Inferior parietal cortex (tissue), 1 donor: ENCODE measurements at regions not wholly inside any gene's neighbourhood (a gene's known extent, or its start where the extent isn't known, plus 50 kb on each side); places are given as distances from the start of the nearest gene placed in this dataset.
"Not testable (repeated sequence)": the region's sequence is repeated elsewhere in the genome, so short reads cannot be mapped to it uniquely, and the experiment has no call there.

Source experiments
- DNase-seq: peaks from one replicate; pipeline ENCODE4 v3.0.0-alpha.2; 2016; ENCODE audit errors: extremely low spot score

DNA sequence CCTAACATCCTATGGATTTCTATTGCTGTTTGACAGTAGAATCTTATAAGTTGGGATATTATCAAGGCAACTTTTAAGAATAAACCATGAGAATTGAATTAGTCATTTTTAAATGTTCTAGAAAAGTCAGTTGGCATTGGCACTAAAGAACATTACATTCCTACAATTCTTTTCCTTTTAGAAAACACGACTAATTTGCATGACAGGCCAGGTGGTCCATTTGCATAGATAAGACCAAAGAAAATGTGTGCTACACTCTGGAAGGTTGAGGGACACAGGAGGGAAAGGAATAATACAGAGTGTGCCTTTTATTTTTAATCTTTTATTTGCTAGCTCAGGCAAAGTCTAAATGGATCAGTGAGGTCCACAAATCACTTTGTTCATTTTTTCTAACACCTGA is 962.3 kb downstream of the EPHA3 start:
- no peak for DNase-seq

DNA sequence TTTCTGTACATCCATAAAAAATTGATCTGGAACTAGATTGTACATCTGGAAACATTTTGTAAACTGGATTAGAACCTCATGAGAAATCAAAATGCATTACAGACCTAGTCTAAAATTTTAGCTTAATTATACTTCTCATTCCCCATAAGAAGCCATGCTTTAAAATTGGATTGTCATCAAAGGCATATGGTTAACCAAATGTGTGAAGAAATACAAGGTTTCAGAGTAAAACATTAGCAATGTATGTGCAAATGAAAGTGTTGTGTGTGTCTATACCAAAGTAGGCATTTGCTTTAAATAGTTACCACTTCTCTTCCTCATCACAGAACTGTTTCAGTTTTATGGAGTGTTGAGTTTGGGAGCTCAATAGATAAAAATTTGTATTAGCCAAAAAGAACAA is 968.7 kb downstream of the EPHA3 start:
- peak; percentile 24 for DNase-seq

DNA sequence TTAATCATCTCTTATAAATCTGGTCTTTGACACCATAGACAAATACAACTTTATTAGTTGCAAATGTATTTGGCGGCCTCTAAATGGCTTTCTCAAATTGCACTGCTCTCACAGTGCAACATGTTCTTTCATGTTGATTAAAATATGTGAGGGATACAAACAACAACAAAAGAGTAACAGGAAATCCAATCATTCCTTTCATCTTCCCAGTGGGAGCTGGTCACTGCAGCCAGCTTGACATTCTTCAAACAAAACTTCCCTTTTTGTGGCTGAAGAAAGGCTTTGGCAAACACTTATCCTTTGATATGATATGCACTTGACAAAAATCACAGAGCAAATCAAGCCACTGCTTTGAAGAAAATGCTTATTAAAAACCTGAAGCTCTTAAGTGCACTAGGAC is 973.6 kb downstream of the EPHA3 start:
- DNase-seq = no peak

DNA sequence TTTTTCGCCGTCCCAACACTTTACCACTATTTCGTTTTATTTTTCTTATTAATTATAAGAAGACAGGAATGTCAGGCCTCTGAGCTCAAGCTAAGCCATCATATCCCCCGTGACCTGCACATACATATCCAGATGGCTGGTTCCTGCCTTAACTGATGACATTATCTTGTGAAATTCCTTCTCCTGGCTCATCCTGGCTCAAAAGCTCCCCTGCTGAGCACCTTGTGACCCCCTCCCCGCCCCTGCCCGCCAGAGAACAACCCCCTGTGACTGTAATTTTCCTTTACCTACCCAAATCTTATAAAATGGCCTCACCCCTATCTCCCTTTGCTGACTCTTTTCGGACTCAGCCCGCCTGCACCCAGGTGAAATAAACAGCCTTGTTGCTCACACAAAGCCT is 978.9 kb downstream of the EPHA3 start:
- DNase-seq = not testable (repeated sequence)

DNA sequence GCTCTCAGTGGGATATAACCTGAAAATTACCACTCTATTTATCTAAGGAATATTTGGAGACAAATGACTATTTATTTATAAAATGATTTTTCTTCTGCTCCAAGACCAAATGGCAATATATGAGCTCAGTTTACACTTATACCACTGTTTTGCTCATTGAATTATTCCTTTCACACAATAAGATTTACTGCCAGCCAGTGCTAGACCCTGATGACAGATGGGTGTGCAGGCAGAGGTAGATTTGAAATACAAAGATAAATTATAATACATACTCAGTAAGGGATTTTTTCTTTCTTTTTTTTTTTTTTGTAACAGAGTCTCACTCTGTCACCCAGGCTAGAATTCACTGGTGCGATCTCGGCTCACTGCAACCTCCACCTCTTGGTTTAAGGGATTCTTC is 980.3 kb downstream of the EPHA3 start:
- no peak for DNase-seq

DNA sequence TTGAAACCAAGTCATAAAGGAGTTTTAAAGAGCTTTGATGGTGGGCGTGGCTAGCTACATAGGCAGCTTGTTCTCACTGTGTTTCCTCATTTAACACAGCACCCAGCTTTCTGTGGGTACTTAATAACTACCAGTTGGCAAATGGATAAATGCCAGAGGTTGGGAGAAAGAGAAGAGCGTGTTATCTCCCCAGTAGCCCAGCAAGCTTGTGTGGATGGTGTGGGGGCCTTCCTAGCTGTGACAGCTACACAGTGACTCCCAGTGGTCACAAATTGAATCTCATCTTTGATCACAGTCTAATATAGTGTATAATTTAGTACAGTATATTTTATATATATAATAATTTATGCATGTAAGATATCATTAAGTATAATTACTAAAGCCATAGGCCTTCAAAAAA is 984.1 kb downstream of the EPHA3 start:
- DNase-seq = peak; percentile 54

DNA sequence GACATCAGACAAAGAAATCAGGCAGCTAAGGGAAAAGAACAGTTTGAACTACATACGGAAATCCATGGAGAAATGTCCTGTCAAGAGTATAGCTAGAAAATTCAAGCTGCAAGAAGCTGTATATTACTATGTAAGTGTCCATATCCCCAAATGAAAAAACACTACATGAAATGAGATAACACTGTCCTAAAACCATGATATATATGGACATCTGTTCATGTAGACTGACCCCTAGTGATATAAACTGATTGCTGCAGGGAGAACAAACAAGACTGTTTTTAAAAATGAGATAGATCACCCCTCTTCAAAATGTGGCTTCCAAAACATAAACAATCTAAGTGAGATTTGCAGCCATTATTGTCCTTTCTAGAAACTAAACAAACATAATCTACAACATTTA is 985.6 kb downstream of the EPHA3 start:
- peak; percentile 29 for DNase-seq

DNA sequence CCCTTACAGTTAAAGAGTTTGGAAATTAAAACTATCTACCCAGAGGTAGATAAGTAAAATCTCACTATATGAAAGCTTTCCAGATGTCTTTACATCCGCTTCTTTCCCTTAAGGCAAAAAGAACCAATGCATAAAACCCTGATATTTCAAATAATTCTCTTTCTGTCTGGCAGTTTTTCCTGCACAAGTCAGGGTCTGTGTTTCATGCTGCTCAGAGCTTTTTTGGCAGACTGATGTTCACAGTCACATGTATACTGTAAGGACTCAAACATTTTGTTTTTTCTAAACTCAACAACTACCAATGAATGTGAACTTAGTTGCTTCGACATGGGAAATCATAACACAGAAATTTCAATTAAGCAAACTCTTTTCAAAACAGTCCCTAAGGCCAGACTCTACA is 988.4 kb downstream of the EPHA3 start:
- DNase-seq = no peak

DNA sequence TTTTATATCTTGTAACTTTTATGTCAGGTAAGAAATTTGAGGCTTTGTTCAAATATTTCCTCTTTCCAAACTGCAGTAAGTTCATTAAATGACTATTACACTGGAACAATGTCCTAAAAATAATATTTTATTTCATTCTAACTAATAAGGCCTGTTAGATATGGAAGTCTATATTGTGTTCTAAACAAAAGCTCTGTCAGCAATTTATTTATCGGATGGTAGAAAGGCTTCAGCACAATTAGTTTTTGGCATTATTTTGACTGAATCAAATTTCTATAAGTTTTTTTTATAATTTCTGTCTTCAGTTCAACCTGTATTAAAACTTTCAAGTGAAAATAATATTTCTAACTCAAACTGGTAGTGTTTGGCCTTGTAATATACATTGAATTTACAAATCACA is 992.1 kb downstream of the EPHA3 start:
- no peak for DNase-seq

DNA sequence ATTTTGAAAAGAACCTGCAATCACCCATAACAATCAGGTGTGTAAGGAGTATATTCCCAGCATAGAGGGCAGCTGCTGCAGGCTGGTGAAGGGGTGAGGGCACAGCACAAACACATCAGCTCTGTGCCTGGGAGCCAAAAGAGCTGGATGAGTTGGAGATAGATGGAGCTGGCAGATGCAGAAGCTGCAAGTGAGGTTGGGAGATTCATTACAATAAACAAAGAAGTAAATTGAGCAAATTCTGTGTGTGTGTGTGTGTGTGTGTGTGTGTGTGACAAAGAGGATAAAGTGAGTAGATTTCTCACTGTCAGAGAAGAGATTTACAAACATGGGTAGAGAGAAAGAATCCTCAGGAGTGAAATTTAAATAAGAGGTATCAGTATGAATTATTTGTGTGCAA is 994.7 kb downstream of the EPHA3 start:
- DNase-seq = no peak

DNA sequence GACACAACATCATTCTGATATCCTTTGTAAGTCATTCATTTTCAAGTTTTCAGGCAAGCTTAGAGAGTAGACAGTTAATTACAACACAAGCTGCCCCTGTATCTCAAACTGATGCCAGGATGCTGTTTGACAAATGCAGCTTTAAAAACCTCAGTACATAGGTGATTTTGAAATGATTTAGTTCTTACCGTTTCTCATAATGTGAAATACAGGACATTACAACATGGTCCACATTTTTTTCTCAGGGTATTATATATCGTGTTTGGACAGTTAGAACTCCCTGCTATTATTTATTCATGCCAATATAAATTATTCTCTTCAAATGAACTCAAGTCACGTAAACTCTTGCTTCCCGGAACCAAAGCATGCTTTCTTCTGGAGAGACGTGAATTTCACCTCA is 1013.9 kb downstream of the EPHA3 start:
- no peak for DNase-seq

DNA sequence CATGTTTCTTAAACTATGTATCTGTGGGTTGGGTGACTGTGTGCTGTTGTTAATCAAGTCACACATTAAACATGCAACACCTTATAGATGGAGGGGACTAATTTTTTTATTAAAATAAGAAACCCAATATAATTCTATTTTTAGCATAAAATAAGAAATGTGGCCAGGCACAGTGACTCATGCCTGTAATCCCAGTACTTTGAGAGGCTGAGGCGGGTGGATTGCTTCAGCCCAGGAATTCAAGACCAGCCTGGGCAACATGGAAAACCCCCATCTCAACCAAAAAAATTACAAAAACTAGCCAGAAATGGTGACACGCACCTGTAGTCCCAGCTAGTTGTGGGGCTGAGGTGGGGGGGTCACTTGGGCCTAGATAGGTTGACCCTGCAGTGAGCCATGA is 1021.0 kb downstream of the EPHA3 start:
- no peak for DNase-seq

DNA sequence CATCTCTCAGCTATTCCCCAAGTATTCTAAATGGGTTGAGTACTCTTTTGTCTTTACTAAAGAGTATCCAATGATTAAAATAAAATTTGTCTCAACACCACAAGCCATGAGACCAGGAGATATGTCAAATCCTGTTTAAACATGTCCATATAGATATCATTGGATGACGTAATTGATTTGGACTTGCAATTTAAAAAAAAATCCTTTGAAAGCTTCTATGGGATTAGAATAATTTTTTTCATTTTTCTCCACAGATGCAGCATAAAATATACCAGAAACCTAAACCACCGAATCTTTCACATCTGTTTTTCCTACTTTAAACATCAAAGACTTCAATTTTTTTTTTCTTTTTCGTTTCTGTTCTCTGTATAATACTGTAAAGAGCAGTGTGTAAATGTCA is 1022.3 kb downstream of the EPHA3 start:
- no peak for DNase-seq

DNA sequence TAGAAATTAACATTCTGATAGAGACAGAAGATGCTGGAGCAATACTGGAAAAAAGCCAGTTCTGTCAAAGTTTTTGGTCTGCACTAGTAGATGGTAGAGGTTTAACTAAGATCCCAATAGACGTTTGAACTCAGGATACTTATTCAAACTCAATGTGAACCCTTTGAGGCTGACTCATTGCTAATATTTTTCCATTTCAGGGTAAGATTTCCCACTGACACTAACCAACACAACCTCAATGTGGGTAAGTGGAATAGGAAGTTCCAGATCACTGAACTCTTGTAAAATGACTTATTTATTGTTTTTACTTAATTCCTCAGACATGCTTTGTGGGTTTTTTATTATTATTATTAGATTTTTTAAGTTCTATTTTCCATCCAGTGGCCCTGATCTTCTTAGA is 1024.8 kb downstream of the EPHA3 start:
- DNase-seq = no peak

DNA sequence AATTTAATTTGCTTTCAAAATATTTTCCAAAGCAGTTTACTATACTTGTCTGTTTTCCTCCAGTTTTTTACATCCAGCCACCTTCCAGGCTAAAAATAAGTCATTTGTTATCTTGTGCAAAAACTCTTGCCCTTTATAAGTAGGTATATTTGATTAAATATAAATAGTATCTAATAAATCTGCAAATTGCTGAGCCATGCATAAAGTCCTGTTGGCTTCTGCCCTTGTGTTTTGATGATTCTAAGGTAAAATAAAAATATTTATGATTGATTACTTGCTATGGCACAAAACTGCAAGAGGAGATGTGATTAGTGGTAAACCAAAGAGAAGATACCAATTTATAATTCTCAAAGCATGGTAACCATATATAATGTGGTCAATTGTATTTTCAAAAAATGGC is 1026.7 kb downstream of the EPHA3 start:
- no peak for DNase-seq

DNA sequence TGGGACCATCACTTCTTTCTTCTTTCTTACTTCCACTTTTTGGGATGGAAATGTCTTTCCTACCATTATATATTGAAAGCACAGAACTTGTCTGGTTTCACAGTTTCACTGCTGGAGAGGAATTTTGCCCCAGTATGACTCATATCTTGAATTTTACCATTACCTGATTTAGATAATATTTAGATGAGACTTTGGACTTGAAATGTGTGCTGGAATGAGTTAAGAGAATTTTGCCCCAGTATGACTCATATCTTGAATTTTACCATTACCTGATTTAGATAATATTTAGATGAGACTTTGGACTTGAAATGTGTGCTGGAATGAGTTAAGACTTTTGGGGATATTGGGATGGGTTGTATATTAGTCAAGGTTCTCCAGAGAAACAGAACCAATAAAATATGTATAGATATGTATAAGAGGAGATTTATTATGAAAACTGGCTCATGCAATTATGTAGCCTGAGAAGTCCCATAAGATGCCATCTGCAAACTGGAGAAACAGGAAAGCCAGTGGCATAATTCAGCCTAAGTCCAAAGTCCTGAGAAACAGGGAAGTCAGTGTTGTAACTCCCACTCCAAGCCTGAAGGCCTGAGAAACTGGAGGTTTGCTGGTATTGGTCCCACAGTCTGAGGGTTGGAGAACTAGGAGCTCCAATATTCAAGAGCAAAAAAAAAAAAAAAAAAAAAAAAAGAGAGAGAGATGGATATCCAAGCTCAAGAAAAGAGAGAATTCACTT is 1029.2 kb downstream of the EPHA3 start:
- no peak for DNase-seq

DNA sequence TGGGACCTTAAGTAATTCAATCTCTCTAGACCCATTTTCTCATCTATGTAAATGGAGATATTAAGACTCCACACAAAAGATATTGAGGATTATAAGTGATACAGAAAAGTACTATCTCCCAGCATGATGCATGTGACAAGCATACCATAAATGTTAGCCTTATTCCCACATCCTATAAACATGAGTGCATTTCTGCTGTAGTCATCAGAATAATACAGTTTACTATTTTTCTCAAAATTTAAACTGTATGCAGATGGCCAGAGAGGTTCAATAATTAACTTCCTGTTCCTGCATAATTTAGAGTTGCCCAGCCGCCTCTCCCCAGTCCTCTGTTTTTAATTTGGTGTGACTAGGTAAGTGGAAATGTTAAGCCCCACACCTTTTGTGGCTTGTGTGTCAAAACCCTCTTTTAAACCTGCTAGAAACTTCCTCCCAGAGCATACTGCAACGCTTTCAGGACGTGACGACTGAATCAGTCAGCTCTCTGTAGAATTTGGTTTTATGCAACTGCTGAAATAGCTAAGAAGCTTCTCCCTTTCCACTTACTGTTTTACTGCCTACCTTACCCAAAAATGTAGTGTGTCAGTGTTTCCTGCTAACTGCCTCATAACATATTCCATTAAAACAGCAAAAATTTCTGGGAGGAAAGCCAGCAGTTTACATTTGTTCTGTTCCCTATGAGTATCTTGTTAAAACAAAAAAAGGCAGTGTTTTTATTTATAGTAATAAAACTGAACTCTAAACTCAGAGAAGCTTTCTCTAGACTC is 1037.9 kb downstream of the EPHA3 start:
- peak; percentile 33 for DNase-seq

DNA sequence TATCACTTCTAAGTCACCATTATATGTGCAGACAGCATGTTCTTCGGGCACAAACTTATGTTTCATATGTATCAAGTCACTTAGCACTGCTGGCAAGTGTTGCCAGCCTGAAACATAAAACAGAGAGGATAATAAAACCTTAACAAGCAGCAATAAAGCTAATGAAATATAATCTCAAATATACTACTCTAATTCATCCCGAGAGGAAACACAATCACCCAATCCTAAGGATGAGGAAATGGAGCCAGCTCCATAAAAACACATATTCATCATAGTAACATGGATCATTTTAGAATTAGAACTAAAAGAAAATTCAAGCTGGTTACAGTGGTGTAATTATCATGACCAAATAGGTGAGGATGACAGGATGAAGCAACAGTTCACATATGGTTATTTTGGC is 1072.7 kb downstream of the EPHA3 start:
- DNase-seq = no peak

DNA sequence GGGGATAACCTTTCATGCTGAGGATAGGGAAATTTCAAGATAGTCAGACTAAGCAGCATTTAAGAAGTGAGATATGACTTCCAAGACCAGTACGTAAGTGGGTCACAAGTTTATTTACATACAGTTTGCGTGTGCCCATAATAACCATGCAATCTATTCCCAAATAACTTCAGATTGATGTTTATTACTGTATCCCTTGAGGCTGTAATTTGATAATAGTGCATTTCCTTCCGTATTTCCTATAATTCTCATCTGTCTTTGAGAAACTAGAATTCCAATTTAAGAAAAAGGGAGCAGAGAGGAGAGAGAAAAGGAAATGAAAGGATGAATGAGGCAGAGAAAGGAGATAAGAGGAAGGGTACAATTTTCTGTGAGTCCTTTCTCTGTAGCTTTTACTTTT is 1073.1 kb downstream of the EPHA3 start:
- DNase-seq = no peak

DNA sequence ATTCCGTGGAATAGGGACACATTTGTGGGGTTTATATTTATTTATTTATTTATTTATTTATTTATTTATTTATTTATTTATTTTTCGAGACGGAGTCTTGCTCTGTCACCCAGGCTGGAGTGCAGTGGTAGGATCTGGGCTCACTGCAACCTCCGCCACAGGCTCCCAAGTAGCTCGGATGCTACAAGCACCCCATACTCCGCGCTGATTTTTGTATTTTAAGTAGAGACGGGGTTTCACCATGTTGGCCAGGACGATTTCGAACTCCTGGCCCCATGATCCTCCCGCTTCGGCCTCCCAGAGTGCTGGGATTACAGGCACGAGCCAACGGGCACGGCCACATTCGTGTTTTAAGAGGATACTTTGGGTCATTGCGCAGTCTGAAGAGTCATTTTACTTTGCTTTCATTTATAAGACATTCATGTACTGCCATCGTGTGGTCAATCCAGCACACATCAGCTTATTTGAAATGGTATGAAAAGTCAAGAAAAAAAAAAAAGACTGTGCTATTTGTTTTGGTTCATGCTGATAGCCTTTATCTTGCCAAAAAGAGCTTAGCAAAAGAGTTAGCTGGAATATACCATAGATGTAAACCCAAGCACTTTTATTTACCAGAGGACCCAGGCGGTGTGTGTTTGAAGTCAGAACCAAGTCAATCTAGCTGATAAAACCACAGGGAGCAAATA is 1075.0 kb downstream of the EPHA3 start:
- peak; percentile 37 for DNase-seq

DNA sequence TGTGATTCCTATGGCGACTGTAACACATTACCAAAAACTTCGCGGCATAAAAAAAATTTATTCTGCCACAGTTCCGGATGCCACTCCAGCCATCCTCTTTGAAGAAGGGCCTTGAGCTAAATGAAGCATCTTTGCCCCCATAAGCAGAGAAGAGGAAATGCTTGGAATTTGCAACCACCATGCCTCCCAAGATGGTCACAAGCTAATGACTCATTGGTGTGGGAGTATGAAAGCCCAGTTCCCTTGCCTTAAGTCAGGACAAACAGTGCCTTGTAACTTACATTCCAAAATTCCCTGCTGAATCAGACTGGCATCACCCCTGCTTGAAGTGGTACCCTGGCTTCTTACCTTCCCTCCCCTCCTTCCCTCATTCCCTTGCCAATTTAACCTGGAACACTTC is 1077.4 kb downstream of the EPHA3 start:
- peak; percentile 20 for DNase-seq

DNA sequence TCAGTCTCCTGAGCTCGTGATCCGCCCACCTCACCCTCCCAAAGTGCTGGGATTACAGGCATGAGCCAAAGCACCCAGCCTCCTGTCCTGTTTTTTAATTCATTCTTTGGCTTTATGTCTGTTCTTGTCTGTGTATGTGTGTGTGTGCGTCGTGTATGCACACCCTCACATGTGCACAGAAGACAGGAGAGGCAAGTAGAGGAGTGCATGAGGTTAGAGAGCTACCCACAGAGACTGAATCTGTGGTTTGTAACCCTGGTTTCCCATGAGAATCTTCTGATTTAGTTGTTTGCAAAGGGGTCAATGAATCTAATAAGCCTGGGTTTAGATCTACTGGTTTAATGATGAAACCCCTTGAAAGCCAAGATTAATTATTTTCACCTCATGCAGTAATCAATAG is 1090.0 kb downstream of the EPHA3 start:
- DNase-seq = not testable (repeated sequence)

DNA sequence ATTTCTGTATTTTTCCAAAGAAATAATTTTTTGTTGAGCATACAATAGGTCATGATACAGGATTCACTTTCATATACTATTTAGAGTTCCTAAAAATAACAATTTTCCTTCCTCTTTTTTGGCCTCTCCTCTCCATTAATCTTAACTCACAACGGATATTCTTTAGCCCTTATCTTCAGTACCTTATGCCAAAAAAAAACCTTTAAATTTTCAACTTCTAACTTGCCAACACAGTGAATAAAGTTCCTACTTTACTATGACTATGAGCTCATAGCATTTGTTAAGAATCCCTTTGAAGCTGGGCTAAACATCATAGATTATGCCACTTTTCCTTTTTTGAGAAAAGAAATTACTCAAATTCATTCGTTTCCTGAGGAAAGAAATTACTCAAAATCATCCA is 1095.5 kb downstream of the EPHA3 start:
- not testable (repeated sequence) for DNase-seq
